Large intestine (tissue), 3 donors: ENCODE measurements at regions not wholly inside any gene's neighbourhood (a gene's known extent, or its start where the extent isn't known, plus 50 kb on each side); places are given as distances from the start of the nearest gene placed in this dataset.

ENCODE experiments used
- DNase-seq, 2 donors: peaks; one replicate each; pipeline versions ENCODE4 v3.0.0 to v3.0.0-alpha.2; 2013
- H3K27ac ChIP-seq: one replicate; pipeline ENCODE4 v1.5.1; 2013; ENCODE audit warnings: low read length
- H3K27me3 ChIP-seq: 2 replicates; pipeline ENCODE4 v1.6.1; 2013; ENCODE audit warnings: low read length; ENCODE audit not compliant: control insufficient read depth, insufficient read depth
- H3K36me3 ChIP-seq: 2 replicates; pipeline ENCODE4 v1.6.1; 2013; ENCODE audit warnings: low read length; ENCODE audit not compliant: control insufficient read depth, insufficient read depth
- H3K4me1 ChIP-seq: one replicate; pipeline ENCODE4 v1.6.1; 2013; ENCODE audit warnings: low read length; ENCODE audit not compliant: control insufficient read depth, insufficient read depth
- H3K4me3 ChIP-seq: one replicate; pipeline ENCODE4 v1.5.1; 2013; ENCODE audit warnings: low read length
- H3K9me3 ChIP-seq: one replicate; pipeline ENCODE4 v1.6.1; 2013; ENCODE audit warnings: mild to moderate bottlenecking, low read depth, low read length, moderate library complexity; ENCODE audit not compliant: control insufficient read depth
- WGBS: methylation state at CpG from one replicate; pipeline ENCODE4 v1.1.5; 2013; ENCODE audit warnings: low lambda C conversion rate; ENCODE audit not compliant: insufficient coverage; 5-methylcytosine and 5-hydroxymethylcytosine counted together

DNA sequence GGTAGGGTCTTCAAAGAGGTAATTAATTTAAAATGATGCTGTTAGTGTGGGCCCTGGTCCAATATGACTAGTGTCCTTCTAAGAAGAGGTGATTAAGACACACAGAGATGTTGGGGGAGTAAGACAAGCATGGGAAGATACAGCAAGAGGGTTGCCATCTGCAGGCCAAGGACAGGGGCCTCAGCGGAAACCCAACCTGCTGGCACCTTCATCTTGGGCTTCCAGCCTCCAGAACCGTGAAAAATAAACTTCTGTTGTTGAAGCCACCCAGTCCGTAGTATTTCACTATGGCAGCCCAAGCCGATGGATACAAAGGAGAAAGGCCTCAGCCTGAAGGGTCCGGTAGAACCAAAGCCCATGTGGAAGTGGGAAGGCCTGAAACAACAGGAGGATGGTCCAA is 161.7 kb upstream of the UBE2E1 start:
- no peak for DNase-seq
- Histone ChIP-seq H3K27ac (no peak overlapping the region), H3K36me3 (no peaks in the 10 kb centered on the region), H3K9me3 (no peaks in the 10 kb centered on the region), H3K27me3 (no peaks in the 10 kb centered on the region), H3K4me1 (peaks cover 5% of the 10 kb centered on the region), H3K4me3 (no peak overlapping the region)
- WGBS, result no CpG with 5 or more reads among the region's 5 CpGs

- no CpG with 5 or more reads among the region's 3 CpGs for WGBS
- no peaks in the 10 kb centered on the region for H3K36me3 ChIP-seq
- H3K4me3 ChIP-seq, result no peak overlapping the region
- H3K9me3 ChIP-seq, result no peaks in the 10 kb centered on the region
- no peak overlapping the region for H3K27ac ChIP-seq
- no peaks in the 10 kb centered on the region for H3K27me3 ChIP-seq
- H3K4me1 ChIP-seq, result peaks cover 5% of the 10 kb centered on the region
- DNase-seq, result no peak
Measured at GRCh38 chr3:23644676-23645075, 161.1 kb upstream of the UBE2E1 start.

GRCh38 chr3:23645533-23646183 is 160.1 kb upstream of the UBE2E1 start:
- 100% methylated on average over 1 of the region's 9 CpGs for WGBS
- Histone ChIP-seq H3K27ac (no peak overlapping the region), H3K9me3 (no peaks in the 10 kb centered on the region), H3K36me3 (no peaks in the 10 kb centered on the region), H3K27me3 (no peaks in the 10 kb centered on the region), H3K4me1 (peaks cover 5% of the 10 kb centered on the region), H3K4me3 (no peak overlapping the region)
- DNase-seq, result no peak

DNA sequence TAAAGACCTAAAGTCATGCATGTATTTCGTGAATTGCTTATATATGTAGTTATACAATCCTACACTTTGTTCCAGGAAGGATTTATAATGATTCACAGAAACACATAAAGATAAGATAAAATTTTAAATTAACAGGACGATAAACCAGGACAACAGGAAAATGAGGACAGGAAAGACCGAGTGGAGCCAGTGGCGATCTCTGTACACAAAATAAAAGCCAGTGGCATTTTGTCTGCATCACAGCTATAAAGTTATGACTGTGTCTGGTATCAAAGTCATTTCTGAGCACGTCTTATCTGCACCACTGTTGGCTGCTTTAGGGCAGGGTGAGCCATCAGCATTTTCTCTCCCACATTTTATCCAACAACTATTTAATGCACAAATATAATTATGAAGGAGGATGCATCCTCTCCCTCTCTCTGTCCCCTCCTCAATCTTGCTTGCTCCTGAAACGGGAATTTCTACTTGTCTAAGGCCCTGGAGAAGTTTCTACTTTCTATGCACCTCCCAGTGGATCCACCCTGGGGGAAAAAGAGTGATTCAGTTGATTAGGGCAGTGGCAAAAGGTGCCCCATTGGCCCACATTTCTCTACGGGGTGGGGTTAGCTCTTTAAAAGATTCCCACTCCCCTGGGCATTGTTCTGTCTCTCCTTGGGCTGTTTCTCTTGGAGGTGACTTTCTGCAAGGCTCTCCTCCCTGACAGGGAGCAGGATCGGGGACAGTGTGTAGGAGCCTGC is 159.4 kb upstream of the UBE2E1 start:
- no peak overlapping the region for H3K27ac ChIP-seq

DNA sequence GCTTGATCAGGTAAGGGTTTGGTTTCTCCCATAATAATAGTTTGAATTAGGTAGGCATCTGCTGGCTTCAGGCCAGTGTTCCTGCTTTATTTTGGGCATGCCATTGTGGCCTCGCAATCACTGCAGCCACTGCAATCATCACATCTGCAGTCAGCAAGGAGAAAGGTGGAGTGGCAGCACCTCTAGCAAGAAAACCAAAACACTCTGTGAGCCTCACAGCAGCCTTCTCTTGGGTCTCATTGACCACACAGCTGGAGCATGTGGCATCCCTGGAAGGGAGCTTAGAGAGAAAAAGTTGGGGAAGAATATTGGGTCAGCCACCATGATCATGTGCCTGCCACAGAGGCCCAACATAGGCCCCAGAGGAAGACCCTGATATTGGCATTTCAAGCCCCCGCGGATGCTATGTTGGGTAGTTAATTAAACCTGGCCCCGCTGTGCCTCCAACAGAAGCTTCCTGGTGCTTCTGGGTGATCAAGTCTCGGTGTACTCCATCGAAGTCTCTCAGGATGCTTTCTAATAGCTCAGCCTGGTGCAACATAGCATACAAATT is 158.0 kb upstream of the UBE2E1 start:
- peaks cover 5% of the 10 kb centered on the region for H3K4me1 ChIP-seq

More for the DNA sequence above, 159.4 kb upstream of the UBE2E1 start:
- 25% methylated on average over 1 of the region's 8 CpGs for WGBS
- Histone ChIP-seq H3K4me3 (no peak overlapping the region), H3K9me3 (no peaks in the 10 kb centered on the region), H3K27me3 (no peaks in the 10 kb centered on the region), H3K4me1 (peaks cover 5% of the 10 kb centered on the region), H3K36me3 (no peaks in the 10 kb centered on the region)
- peak in 1 of 2 donors; percentile 53 for DNase-seq

DNA sequence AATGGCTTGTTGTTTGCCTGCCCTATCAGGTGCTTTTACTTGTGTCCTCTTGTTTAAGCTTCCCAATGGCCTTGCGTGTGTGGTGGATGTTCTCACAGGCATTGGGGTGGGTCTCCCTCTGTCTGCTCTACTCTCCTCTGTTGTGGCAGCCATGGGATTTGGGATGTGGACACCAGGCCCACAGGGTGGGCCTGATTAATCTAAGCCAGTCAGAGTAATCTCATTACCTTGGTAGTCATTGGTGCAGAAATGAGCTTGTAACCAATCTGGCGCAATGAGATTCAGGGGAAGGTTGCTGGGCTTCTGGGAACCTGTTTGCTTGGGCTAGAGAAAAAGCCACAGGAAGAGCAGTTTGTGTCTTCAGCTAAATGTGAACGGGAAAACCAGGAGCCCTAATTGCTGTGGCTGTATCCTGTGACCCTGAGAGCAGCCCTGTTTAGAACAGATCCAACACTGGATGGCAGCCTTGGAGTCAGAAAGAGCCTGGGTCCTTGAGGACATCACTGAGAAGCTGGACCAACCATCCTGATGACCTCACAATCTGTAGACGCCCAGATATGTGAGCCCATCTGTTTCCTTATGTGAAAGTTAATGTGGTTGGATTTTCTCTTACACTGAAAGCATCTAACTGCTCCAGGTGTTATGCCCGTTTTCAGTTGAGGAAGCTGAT is 157.3 kb upstream of the UBE2E1 start:
- H3K27ac ChIP-seq, result no peak overlapping the region
- H3K27me3 ChIP-seq, result no peaks in the 10 kb centered on the region
- no peaks in the 10 kb centered on the region for H3K9me3 ChIP-seq
- peaks cover 5% of the 10 kb centered on the region for H3K4me1 ChIP-seq
- no peaks in the 10 kb centered on the region for H3K36me3 ChIP-seq
- no peak overlapping the region for H3K4me3 ChIP-seq
- DNase-seq, result no peak
- WGBS, result 43% methylated on average over 1 of the region's 5 CpGs

More for the DNA sequence above, 158.0 kb upstream of the UBE2E1 start:
- no peaks in the 10 kb centered on the region for H3K27me3 ChIP-seq
- H3K36me3 ChIP-seq, result no peaks in the 10 kb centered on the region
- no peak for DNase-seq
- WGBS, result no CpG with 5 or more reads among the region's 6 CpGs
- H3K9me3 ChIP-seq, result no peaks in the 10 kb centered on the region
- H3K27ac ChIP-seq, result no peak overlapping the region
- H3K4me3 ChIP-seq, result no peak overlapping the region

DNA sequence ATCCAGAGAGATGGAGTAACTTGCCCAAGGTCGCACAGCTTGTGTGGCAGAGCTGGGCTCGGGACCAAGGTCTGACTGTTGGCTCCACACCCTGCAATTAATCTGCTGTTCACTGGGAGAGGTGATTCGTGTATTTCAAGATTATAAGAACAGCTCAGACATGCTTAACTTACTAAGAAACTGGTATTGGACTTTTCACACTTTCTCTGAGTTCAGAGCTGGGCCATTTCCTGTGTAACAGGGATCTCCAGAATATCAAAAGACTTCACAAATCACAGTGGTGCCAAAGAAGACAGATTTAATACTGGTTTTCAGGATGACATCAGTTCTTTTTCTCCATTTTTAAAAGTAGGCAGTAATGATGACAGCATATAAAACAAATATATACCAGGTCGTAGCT is 156.8 kb upstream of the UBE2E1 start:
- WGBS, result 44% methylated on average over 1 of the region's 4 CpGs
- DNase-seq, result peak in 1 of 2 donors; percentile 58
- no peaks in the 10 kb centered on the region for H3K36me3 ChIP-seq
- no peak overlapping the region for H3K27ac ChIP-seq
- peaks cover 5% of the 10 kb centered on the region for H3K4me1 ChIP-seq
- no peaks in the 10 kb centered on the region for H3K9me3 ChIP-seq
- H3K27me3 ChIP-seq, result no peaks in the 10 kb centered on the region
- no peak overlapping the region for H3K4me3 ChIP-seq

DNA sequence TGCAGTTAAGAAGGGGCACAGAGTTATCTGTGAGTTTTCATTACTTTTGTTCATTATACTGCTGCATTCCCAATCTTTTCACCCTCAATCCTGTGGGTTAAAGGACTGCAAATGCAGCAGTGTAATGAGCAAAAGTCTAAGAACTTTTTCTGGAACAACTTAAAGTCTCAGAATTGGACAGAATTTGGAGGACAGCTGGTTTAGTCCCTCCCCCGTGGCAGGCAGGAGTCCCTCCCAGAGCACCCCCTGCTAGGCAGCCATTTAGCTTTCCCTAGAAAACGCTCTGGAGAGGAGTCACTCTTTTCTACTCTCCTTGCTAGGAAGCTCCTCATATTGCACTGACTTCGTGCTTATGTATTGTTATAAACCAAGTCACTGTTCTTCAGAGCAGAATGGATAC is 156.3 kb upstream of the UBE2E1 start:
- no peak overlapping the region for H3K27ac ChIP-seq
- DNase-seq, result no peak
- WGBS, result no CpG with 5 or more reads among the region's 3 CpGs

DNA sequence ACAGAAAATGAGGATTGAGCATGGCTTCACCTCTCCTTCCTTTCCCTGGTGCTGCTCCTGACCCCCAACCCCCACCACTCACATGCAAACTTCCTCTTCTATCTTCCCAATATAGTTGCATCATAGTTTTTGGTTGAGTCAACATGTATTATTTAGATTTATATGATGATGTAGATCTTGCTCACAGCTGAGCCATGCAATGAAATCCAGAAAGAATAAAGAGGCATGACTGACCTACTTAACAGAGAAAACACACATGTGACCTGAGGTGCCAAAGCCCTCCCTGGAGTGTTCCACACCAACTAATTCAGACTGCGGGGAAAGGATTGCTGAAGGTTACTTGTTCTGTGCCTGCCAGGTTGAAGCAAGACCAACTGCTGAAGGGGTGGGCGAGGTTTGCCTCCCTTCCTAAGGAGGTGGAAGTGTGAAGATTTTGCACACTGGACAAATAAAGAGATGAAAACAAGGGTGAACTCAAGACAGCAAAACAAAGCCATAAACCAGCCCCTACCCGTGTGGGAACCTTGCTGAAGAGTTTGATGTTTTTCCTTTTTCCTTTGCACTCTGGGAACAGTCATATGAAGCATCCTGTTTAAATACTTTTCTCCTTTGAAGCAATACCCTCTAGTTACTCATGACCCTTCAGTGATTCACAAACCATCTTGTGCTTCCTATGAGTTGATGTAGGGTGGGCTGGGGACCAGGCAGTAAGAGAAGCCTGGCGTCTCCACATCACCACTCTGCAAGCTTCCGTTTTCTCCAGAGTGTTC is 155.2 kb upstream of the UBE2E1 start:
- DNase-seq, result no peak

More for the DNA sequence above, 156.3 kb upstream of the UBE2E1 start:
- no peaks in the 10 kb centered on the region for H3K9me3 ChIP-seq
- no peaks in the 10 kb centered on the region for H3K27me3 ChIP-seq
- no peaks in the 10 kb centered on the region for H3K36me3 ChIP-seq
- peaks cover 5% of the 10 kb centered on the region for H3K4me1 ChIP-seq
- no peak overlapping the region for H3K4me3 ChIP-seq

More for the DNA sequence above, 155.2 kb upstream of the UBE2E1 start:
- Histone ChIP-seq H3K9me3 (no peaks in the 10 kb centered on the region), H3K27ac (no peak overlapping the region), H3K4me3 (no peak overlapping the region), H3K27me3 (no peaks in the 10 kb centered on the region), H3K4me1 (peaks cover 5% of the 10 kb centered on the region), H3K36me3 (no peaks in the 10 kb centered on the region)
- 100% methylated on average over 1 of the region's 5 CpGs for WGBS
